Calu3 (cell line): ENCODE measurements at regions not wholly inside any gene's neighbourhood (a gene's known extent, or its start where the extent isn't known, plus 50 kb on each side); places are given as distances from the start of the nearest gene placed in this dataset.

ENCODE experiments used
- BruUV-seq: library from RNA; stranded (reverse); fragments of 400-500 nt; replicated peaks from 2 replicates; lab custom pipeline; 2021; lab: Mats Ljungman, UMichigan
- CTCF ChIA-PET: fragments of 300-600 bp; sonication (Branson Sonifier 250); formaldehyde crosslinking; loops from one replicate; lab custom pipeline; 2022; ENCODE audit warnings: antibody characterized with exemption; lab: Charles Lee
- DNase-seq: peaks from one replicate; pipeline ENCODE4 v3.0.0; 2022
- H3K27ac Mint-ChIP-seq: one replicate; pipeline ENCODE4 v1.8.0; 2022; ENCODE audit warnings: mixed read lengths; ENCODE audit not compliant: unreplicated experiment
- H3K27me3 Mint-ChIP-seq: one replicate; pipeline ENCODE4 v1.8.0; 2022; ENCODE audit warnings: mixed read lengths; ENCODE audit not compliant: unreplicated experiment
- H3K36me3 Mint-ChIP-seq: one replicate; pipeline ENCODE4 v1.8.0; 2022; ENCODE audit warnings: mild to moderate bottlenecking, moderate library complexity, mixed read lengths; ENCODE audit not compliant: insufficient read depth, unreplicated experiment
- H3K4me1 Mint-ChIP-seq: one replicate; pipeline ENCODE4 v1.8.0; 2022; ENCODE audit warnings: mild to moderate bottlenecking, low read depth, mixed read lengths; ENCODE audit not compliant: unreplicated experiment
- H3K4me3 Mint-ChIP-seq: one replicate; pipeline ENCODE4 v1.8.0; 2022; ENCODE audit warnings: mild to moderate bottlenecking, low read depth, moderate library complexity, mixed read lengths; ENCODE audit not compliant: unreplicated experiment
- H3K9me3 Mint-ChIP-seq: one replicate; pipeline ENCODE4 v1.8.0; 2022; ENCODE audit warnings: low read depth, mixed read lengths; ENCODE audit not compliant: unreplicated experiment
- intact Hi-C: fragments of 100-400 bp; cut with micrococcal nuclease; formaldehyde crosslinking; loops from one replicate; pipeline ENCODE4 v1.10.0; 2022; ENCODE audit not compliant: unreplicated experiment
- TF ChIP-seq, protein P1 (sequence below): fragments of 200-600 bp; IDR thresholded peaks from one replicate; pipeline ENCODE4 v1.8.0; 2022; ENCODE audit warnings: antibody characterized with exemption; ENCODE audit not compliant: unreplicated experiment

DNA sequence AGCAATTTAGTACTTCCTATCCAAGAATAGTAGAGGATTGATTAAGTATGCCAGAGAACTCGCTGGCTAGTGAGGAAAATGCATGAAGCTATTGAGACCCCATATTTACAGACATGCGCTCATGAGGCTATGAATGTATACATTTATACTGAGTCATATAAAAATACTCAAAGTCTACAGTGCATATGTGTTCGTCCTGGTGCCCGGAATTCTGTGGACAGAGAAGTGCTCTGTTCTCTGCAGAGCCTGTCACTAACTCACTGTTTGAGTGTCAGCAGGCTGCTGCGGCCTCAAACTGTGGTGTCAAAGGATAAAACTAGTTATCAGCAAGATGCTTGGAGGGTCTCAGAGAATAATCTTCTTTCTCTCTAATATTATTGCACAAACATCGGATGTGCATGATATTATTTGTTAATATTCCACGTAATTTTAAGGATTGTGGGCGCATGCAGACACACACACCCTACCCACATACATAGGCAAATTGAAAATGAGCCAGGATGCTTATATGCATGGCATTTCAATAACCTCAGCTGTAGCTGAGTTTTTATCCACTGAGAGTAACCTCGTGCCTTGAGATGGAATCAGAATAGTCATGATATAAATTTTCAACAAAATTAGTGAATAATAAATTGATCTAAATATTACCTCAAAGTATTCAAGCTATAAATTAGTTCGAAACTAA lies 50.0 kb upstream of the TSC22D2 start:
- TF ChIP-seq, protein P1, sequence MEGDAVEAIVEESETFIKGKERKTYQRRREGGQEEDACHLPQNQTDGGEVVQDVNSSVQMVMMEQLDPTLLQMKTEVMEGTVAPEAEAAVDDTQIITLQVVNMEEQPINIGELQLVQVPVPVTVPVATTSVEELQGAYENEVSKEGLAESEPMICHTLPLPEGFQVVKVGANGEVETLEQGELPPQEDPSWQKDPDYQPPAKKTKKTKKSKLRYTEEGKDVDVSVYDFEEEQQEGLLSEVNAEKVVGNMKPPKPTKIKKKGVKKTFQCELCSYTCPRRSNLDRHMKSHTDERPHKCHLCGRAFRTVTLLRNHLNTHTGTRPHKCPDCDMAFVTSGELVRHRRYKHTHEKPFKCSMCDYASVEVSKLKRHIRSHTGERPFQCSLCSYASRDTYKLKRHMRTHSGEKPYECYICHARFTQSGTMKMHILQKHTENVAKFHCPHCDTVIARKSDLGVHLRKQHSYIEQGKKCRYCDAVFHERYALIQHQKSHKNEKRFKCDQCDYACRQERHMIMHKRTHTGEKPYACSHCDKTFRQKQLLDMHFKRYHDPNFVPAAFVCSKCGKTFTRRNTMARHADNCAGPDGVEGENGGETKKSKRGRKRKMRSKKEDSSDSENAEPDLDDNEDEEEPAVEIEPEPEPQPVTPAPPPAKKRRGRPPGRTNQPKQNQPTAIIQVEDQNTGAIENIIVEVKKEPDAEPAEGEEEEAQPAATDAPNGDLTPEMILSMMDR = no peak
- no peaks in the 10 kb centered on the region for H3K36me3 Mint-ChIP-seq
- CTCF ChIA-PET = interaction anchor here (1.0 to 1.5 kb wide), 3 partner anchors 9 to 50 kb away, joined by 3 to 4 read pairs (median 3); partner anchors contain the start of gene TSC22D2
- DNase-seq = no peak
- H3K9me3 Mint-ChIP-seq = no peaks in the 10 kb centered on the region
- no TSS peak for BruUV-seq
- no peak overlapping the region for H3K4me3 Mint-ChIP-seq
- no peaks in the 10 kb centered on the region for H3K27me3 Mint-ChIP-seq
- intact Hi-C loops = no loop called here
- H3K27ac Mint-ChIP-seq = no peak overlapping the region
- H3K4me1 Mint-ChIP-seq = peaks cover 10% of the 10 kb centered on the region

DNA sequence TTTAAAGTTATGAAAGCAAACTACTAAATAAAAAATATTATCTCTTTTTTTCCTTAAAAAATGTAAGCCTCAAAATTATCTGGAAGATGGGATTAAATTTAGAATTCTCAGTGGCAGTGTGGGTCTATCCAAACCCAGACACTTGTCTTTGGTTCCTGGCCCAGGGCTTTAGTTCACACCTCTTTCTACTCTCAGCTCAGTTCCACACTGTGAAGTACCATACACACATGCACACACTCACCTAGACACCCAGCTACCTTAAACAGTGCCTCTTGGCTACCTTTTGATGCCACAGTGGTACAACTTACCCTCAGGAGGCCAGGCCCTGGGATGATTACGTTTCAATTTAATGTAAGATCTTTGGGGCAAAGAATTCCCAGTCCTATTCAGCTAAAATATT lies 51.0 kb upstream of the TSC22D2 start:
- no peak overlapping the region for H3K4me3 Mint-ChIP-seq
- no peaks in the 10 kb centered on the region for H3K36me3 Mint-ChIP-seq
- peaks cover under 1% of the 10 kb centered on the region for H3K4me1 Mint-ChIP-seq
- CTCF ChIA-PET = no interaction called here
- H3K27ac Mint-ChIP-seq = no peak overlapping the region
- H3K27me3 Mint-ChIP-seq = no peaks in the 10 kb centered on the region
- TF ChIP-seq, protein P1 = no peak
- no peak for DNase-seq
- intact Hi-C loops = no loop called here
- H3K9me3 Mint-ChIP-seq = no peaks in the 10 kb centered on the region
- no TSS peak for BruUV-seq

DNA sequence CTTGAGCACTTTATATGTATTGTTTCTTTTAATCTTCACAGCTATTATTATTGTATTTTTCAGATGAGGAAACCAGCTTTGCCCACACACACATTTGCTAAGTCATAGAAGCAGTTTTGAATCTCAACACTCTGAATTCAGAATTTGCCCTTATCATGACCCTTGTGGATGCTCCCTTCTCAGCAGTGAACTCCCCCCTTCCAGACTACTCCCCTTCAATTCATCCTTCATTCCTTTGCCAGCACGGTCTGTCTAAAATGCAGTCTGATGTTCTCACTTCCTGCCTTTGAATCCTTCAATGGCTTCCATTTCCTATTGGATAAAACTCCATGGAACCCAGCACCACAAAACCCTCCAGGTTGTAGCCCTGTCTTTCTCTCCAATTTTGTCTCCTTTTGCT lies 52.5 kb upstream of the TSC22D2 start:
- no peak overlapping the region for H3K27ac Mint-ChIP-seq

DNA sequence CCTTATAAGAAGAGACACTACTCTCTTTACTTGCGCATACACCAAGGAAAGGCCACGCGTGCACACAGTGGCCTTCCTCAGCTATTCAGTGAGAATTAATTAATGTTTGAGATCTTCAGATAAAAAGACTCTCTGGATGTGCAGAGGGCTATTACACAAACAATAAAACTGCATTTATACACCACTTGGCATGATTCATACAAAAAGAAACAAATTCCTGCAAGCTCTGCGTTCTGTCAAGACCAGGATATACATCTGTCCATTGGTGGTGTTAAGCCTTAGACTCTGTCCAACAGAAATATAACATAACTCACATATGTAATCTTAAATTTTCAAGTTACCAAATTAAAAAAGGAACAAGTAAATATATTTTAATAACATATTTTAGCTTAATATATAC lies 55.2 kb upstream of the TSC22D2 start:
- Mint-ChIP-seq H3K4me3 (no peak overlapping the region), H3K4me1 (peaks cover 23% of the 10 kb centered on the region), H3K9me3 (no peaks in the 10 kb centered on the region), H3K27ac (no peak overlapping the region), H3K36me3 (no peaks in the 10 kb centered on the region), H3K27me3 (no peaks in the 10 kb centered on the region)
- BruUV-seq = no TSS peak
- TF ChIP-seq, protein P1 = no peak
- DNase-seq = no peak
- intact Hi-C loops = no loop called here
- CTCF ChIA-PET = no interaction called here

More for the DNA sequence above, 52.5 kb upstream of the TSC22D2 start:
- Mint-ChIP-seq H3K27me3 (no peaks in the 10 kb centered on the region), H3K9me3 (no peaks in the 10 kb centered on the region), H3K36me3 (no peaks in the 10 kb centered on the region), H3K4me1 (no peaks in the 10 kb centered on the region), H3K4me3 (no peak overlapping the region)
- intact Hi-C loops = no loop called here
- no TSS peak for BruUV-seq
- CTCF ChIA-PET = interaction anchor here (0.6 to 0.9 kb wide), 3 partner anchors 41 to 1416 kb away, joined by 3 to 11 read pairs (median 4); no protein-coding TSS in a partner anchor
- no peak for DNase-seq
- TF ChIP-seq, protein P1 = no peak
